ENCODE measurements at regions not wholly inside any gene's neighbourhood (a gene's known extent, or its start where the extent isn't known, plus 50 kb on each side); places are given as distances from the start of the nearest gene placed in this dataset.

DNA sequence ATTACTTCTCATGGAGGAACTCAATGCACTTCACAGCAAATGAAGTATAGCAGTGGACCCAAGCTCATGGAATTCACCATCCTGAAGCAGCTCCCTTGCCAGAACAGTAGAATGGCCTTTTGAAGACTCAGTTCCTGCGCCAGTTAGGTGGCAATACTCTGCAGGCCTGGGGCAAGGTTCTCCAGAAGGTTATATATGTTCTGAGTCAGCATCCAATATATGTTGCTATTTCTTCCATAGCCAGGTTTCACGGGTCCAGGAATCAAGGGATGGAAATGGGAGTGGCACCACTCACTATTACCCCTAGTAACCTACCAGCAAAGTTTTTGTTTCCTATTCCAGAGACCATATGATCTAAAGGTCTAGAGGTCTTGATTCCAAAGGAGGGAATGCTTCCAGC lies 56.4 kb upstream of the CNKSR3 start:
- H4K20me1 ChIP-seq (ENCODE audit: control insufficient read depth, insufficient read depth, insufficient read length) = no peaks in the 10 kb centered on the region
- H3K23ac ChIP-seq (ENCODE audit: insufficient read length, low read depth, low read length) = no peak overlapping the region
- no peak overlapping the region for H2BK15ac ChIP-seq (ENCODE audit: low read depth, low read length)
- H2BK20ac ChIP-seq (ENCODE audit: low read depth, low read length, poor library complexity, severe bottlenecking) = no peak overlapping the region
- H3T11ph ChIP-seq (ENCODE audit: low read length) = no peak overlapping the region
- H3K4me1 Mint-ChIP-seq = no peaks in the 10 kb centered on the region
- no peaks in the 10 kb centered on the region; a peak in 1 of 5 replicates for H3K9me3 Mint-ChIP-seq
- no peaks in the 10 kb centered on the region for H3K79me2 ChIP-seq (ENCODE audit: insufficient read depth, low read length)
- no peaks in the 10 kb centered on the region for H3K4me1 ChIP-seq (ENCODE audit: insufficient read depth, low read length)
- H3K4me2 ChIP-seq (ENCODE audit: insufficient read depth, insufficient read length, low read length) = no peak overlapping the region
- H3K9ac ChIP-seq (ENCODE audit: extremely low read depth, insufficient read length, low read length) = no peak overlapping the region
- H4K8ac ChIP-seq (replicated peaks; ENCODE audit: insufficient read length, low read depth, low read length) = no peak overlapping the region
- DNase-seq = no peak
- no peak overlapping the region for H3K27ac ChIP-seq (ENCODE audit: insufficient read length, low read depth, low read length)
- H3K23me2 ChIP-seq (ENCODE audit: insufficient read length, low read depth, low read length, poor library complexity, severe bottlenecking) = no peaks in the 10 kb centered on the region
- no peak overlapping the region for H2AK5ac ChIP-seq (ENCODE audit: insufficient read length, low read length)
- no CpG with 5 or more reads among the region's 2 CpGs for WGBS (ENCODE audit: extremely low coverage, insufficient read length, low lambda C conversion rate)
- H3K56ac ChIP-seq (ENCODE audit: insufficient read length, low read depth, low read length) = no peak overlapping the region
- no peaks in the 10 kb centered on the region for H3K79me1 ChIP-seq (ENCODE audit: insufficient read depth, low read depth, low read length, poor library complexity, severe bottlenecking)
- H3K27me3 Mint-ChIP-seq (ENCODE audit: low read depth) = no peaks in the 10 kb centered on the region
- no peak overlapping the region for H2BK120ac ChIP-seq (ENCODE audit: low read depth, low read length, poor library complexity, severe bottlenecking)
- TF ChIP-seq, protein P1, sequence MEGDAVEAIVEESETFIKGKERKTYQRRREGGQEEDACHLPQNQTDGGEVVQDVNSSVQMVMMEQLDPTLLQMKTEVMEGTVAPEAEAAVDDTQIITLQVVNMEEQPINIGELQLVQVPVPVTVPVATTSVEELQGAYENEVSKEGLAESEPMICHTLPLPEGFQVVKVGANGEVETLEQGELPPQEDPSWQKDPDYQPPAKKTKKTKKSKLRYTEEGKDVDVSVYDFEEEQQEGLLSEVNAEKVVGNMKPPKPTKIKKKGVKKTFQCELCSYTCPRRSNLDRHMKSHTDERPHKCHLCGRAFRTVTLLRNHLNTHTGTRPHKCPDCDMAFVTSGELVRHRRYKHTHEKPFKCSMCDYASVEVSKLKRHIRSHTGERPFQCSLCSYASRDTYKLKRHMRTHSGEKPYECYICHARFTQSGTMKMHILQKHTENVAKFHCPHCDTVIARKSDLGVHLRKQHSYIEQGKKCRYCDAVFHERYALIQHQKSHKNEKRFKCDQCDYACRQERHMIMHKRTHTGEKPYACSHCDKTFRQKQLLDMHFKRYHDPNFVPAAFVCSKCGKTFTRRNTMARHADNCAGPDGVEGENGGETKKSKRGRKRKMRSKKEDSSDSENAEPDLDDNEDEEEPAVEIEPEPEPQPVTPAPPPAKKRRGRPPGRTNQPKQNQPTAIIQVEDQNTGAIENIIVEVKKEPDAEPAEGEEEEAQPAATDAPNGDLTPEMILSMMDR (conservative IDR thresholded peaks at IDR 0.05) = no peak
- no peak overlapping the region for H3K18ac ChIP-seq (ENCODE audit: insufficient read length, low read depth, low read length)
- H4K5ac ChIP-seq (ENCODE audit: insufficient read length, low read depth, low read length) = no peak overlapping the region
- H3K4ac ChIP-seq (ENCODE audit: low read depth, low read length) = no peak overlapping the region
- no peak overlapping the region for H3K4me3 Mint-ChIP-seq
- H3K27ac Mint-ChIP-seq = no peak overlapping the region; a peak in 1 of 7 replicates
- no peaks in the 10 kb centered on the region for H3K27me3 ChIP-seq (ENCODE audit: insufficient read depth, low read length)
- no peak overlapping the region for H2BK12ac ChIP-seq (ENCODE audit: insufficient read length, low read depth, low read length)
- no peak overlapping the region for H4K91ac ChIP-seq (ENCODE audit: insufficient read length, low read depth, low read length)
- no peaks in the 10 kb centered on the region for H3K36me3 Mint-ChIP-seq (ENCODE audit: insufficient read depth in 1 of 3, low read depth in 3 of 3)
- no peak overlapping the region for H2BK5ac ChIP-seq (ENCODE audit: insufficient read length, low read length)
- no peaks in the 10 kb centered on the region for H3K9me3 ChIP-seq (ENCODE audit: control insufficient read depth, low read depth, low read length)
- H3K14ac ChIP-seq (ENCODE audit: insufficient read depth, low read length) = no peak overlapping the region
- H2AFZ ChIP-seq (ENCODE audit: low read length) = no peak overlapping the region

Measured in H9 (cell line).